CD4-positive, alpha-beta T cell (primary cell): ENCODE measurements at regions not wholly inside any gene's neighbourhood (a gene's known extent, or its start where the extent isn't known, plus 50 kb on each side); places are given as distances from the start of the nearest gene placed in this dataset.

ENCODE experiments used
- ATAC-seq: fragments of 200-7000 bp; cut with Tn5 transposase; one replicate; pipeline ENCODE4 v1.10.0; 2022; ENCODE audit warnings: mild to moderate bottlenecking; ENCODE audit not compliant: poor library complexity
- CTCF ChIA-PET: fragments of 350-600 bp; sonication (Branson Sonifier 250); formaldehyde crosslinking; loops from one replicate; lab custom pipeline; 2021; ENCODE audit warnings: antibody characterized with exemption, inconsistent platforms; lab: Charles Lee
- POLR2A ChIA-PET: fragments of 350-600 bp; sonication (Branson Sonifier 250); formaldehyde crosslinking; loops from one replicate; lab custom pipeline; 2021; ENCODE audit warnings: antibody characterized with exemption, inconsistent platforms; lab: Charles Lee
- DNase-seq, 14 experiments: peaks; one replicate each; pipeline ENCODE4 v3.0.0-alpha.2; 2013 to 2020; ENCODE audit warnings: mixed read lengths in 2 of 14
- H3K27ac ChIP-seq, 2 donors: one replicate each; pipeline versions ENCODE4 v1.5.1 to v1.7.0; 2013; ENCODE audit warnings: low read length in 2 of 2, low read depth in 1 of 2, mild to moderate bottlenecking in 1 of 2
- H3K27me3 ChIP-seq, 2 experiments: 1 replicate in 1 of 2; 2 replicates in 1 of 2; pipeline versions ENCODE4 v1.6.1 to v1.7.0; 2013; ENCODE audit warnings: low read length in 2 of 2, control low read depth in 1 of 2, mild to moderate bottlenecking in 1 of 2, moderate library complexity in 1 of 2; ENCODE audit not compliant: insufficient read depth in 2 of 2, control insufficient read depth in 1 of 2
- H3K36me3 ChIP-seq: one replicate; pipeline ENCODE4 v1.6.1; 2013; ENCODE audit warnings: low read length, control low read depth; ENCODE audit not compliant: insufficient read depth
- H3K4me1 ChIP-seq: one replicate; pipeline ENCODE4 v1.6.1; 2013; ENCODE audit warnings: low read length, control low read depth; ENCODE audit not compliant: insufficient read depth
- H3K4me3 ChIP-seq: one replicate; pipeline ENCODE4 v1.5.1; 2013; ENCODE audit warnings: mild to moderate bottlenecking, low read length, moderate library complexity
- H3K9me3 ChIP-seq, 2 experiments: 1 replicate in 1 of 2; 2 replicates in 1 of 2; pipeline versions ENCODE4 v1.6.1 to v1.7.0; 2013; ENCODE audit warnings: low read length in 2 of 2, mild to moderate bottlenecking in 2 of 2, control low read depth in 1 of 2, moderate library complexity in 1 of 2; ENCODE audit not compliant: control insufficient read depth in 1 of 2, insufficient read depth in 1 of 2
- H3K27ac Mint-ChIP-seq: one replicate; pipeline ENCODE4 v1.8.0; 2020; ENCODE audit warnings: mixed read lengths
- H3K27me3 Mint-ChIP-seq: one replicate; pipeline ENCODE4 v1.8.0; 2021; ENCODE audit warnings: mixed read lengths
- H3K36me3 Mint-ChIP-seq: one replicate; pipeline ENCODE4 v1.8.0; 2021; ENCODE audit warnings: low read depth, mixed read lengths
- H3K4me1 Mint-ChIP-seq: one replicate; pipeline ENCODE4 v1.8.0; 2021; ENCODE audit warnings: low read depth, mixed read lengths
- H3K4me3 Mint-ChIP-seq: one replicate; pipeline ENCODE4 v1.8.0; 2020; ENCODE audit warnings: mild to moderate bottlenecking, mixed read lengths
- H3K9me3 Mint-ChIP-seq: one replicate; pipeline ENCODE4 v1.8.0; 2020; ENCODE audit warnings: mixed read lengths
- intact Hi-C, 2 experiments: fragments of 100-400 bp; cut with DNase I in 1 of 2; cut with micrococcal nuclease in 1 of 2; formaldehyde crosslinking; loops; one replicate each; pipeline versions ENCODE4 v1.15.1 to v1.9.0; 2023 to 2025; cut with DNase I, micrococcal nuclease
- TF ChIP-seq, protein P1 (sequence below): fragments of 200-600 bp; IDR thresholded peaks from one replicate; pipeline ENCODE4 v1.8.0; 2022; ENCODE audit warnings: antibody characterized with exemption, mild to moderate bottlenecking

DNA sequence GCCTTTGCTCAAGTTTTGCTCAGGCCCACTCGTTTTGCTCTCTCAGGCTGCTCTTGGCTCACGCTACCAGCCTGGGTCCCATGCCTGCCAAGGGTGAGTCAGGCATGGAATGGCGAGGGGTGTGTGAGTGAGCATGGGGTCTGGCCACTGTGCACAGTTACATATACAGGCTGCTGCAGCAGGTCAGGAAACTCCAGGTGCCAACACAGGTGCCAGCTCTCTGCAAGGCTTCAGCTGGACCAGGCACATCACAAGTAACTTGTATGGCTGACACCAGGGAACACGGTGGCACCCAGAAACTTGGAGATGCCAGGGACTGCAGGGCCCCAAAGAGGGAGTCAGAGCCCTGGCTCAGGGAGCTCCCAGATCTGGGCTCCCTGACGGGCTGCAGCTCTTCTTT is 146.8 kb downstream of the BTBD3 start:
- Mint-ChIP-seq H3K9me3 (no peaks in the 10 kb centered on the region), H3K4me3 (no peak overlapping the region), H3K27me3 (no peaks in the 10 kb centered on the region), H3K27ac (no peak overlapping the region), H3K4me1 (no peaks in the 10 kb centered on the region), H3K36me3 (no peaks in the 10 kb centered on the region)
- ATAC-seq (no peak), DNase-seq (no peak)
- Histone ChIP-seq H3K4me1 (no peaks in the 10 kb centered on the region), H3K9me3 (peaks cover 0 to 23% of the 10 kb centered on the region in 2 experiments), H3K4me3 (no peak overlapping the region), H3K36me3 (no peaks in the 10 kb centered on the region), H3K27me3 (no peaks in the 10 kb centered on the region), H3K27ac (no peak overlapping the region)
- POLR2A ChIA-PET, result no interaction called here
- intact Hi-C loops, result no loop called here
- TF ChIP-seq, protein P1, sequence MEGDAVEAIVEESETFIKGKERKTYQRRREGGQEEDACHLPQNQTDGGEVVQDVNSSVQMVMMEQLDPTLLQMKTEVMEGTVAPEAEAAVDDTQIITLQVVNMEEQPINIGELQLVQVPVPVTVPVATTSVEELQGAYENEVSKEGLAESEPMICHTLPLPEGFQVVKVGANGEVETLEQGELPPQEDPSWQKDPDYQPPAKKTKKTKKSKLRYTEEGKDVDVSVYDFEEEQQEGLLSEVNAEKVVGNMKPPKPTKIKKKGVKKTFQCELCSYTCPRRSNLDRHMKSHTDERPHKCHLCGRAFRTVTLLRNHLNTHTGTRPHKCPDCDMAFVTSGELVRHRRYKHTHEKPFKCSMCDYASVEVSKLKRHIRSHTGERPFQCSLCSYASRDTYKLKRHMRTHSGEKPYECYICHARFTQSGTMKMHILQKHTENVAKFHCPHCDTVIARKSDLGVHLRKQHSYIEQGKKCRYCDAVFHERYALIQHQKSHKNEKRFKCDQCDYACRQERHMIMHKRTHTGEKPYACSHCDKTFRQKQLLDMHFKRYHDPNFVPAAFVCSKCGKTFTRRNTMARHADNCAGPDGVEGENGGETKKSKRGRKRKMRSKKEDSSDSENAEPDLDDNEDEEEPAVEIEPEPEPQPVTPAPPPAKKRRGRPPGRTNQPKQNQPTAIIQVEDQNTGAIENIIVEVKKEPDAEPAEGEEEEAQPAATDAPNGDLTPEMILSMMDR, result no peak
- CTCF ChIA-PET, result no interaction called here

DNA sequence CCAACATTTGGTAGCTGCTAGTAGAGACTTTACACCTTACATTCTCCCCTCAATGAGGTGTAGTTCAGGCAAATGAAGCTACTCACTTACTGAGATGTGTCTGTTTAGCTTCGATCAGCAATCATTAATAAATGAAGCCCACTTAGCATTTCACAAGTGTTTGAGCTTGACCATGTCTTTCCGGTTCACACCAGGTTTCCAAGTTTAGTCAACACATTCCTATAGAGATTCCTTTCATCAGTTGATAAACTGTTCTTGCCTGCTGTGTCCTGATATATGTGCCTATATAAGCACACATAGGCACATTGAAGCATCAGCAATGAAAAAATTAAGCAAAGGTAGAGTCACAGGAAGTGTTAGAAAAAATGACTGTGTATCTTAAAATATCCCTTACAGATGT is 150.0 kb downstream of the BTBD3 start:
- Mint-ChIP-seq H3K4me1 (no peaks in the 10 kb centered on the region), H3K36me3 (no peaks in the 10 kb centered on the region), H3K27ac (no peak overlapping the region), H3K4me3 (no peak overlapping the region), H3K9me3 (no peaks in the 10 kb centered on the region), H3K27me3 (no peaks in the 10 kb centered on the region)
- Histone ChIP-seq H3K4me3 (no peak overlapping the region), H3K9me3 (peaks cover 0 to 22% of the 10 kb centered on the region in 2 experiments), H3K4me1 (no peaks in the 10 kb centered on the region), H3K27me3 (no peaks in the 10 kb centered on the region), H3K27ac (no peak overlapping the region), H3K36me3 (no peaks in the 10 kb centered on the region)
- ATAC-seq (no peak), DNase-seq (no peak)
- ChIA-PET POLR2A (no interaction called here), CTCF (no interaction called here)
- intact Hi-C loops, result no loop called here
- TF ChIP-seq, protein P1, result no peak

DNA sequence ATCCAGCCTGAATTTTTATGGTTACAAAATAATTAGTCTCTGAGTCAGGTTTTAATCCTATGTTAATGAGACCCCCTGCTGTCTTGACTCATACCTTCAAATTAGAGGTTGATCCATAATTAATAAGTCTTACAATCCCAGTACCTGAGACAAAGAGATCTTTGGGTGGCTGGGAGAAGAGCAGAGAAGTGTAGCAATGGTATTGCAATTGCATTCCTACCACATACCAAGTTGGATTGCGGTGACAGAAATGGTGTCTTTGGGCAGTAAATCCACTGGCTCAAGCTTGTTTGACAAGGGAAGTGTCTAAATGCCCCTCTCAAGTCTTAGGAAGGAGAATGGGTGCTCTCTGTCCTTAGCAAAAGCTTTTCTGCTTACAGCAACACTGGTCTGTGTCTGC is 150.4 kb downstream of the BTBD3 start:
- no peak overlapping the region for H3K4me3 Mint-ChIP-seq
- Histone ChIP-seq H3K4me3 (no peak overlapping the region), H3K36me3 (no peaks in the 10 kb centered on the region), H3K27ac (no peak overlapping the region), H3K9me3 (peaks cover 0 to 22% of the 10 kb centered on the region in 2 experiments), H3K27me3 (no peaks in the 10 kb centered on the region), H3K4me1 (no peaks in the 10 kb centered on the region)
- no peak for DNase-seq
- intact Hi-C loops, result no loop called here
- no peak overlapping the region for H3K27ac Mint-ChIP-seq
- no peaks in the 10 kb centered on the region for H3K36me3 Mint-ChIP-seq
- no peaks in the 10 kb centered on the region for H3K9me3 Mint-ChIP-seq
- ChIA-PET CTCF (no interaction called here), POLR2A (no interaction called here)
- H3K27me3 Mint-ChIP-seq, result no peaks in the 10 kb centered on the region
- H3K4me1 Mint-ChIP-seq, result no peaks in the 10 kb centered on the region
- no peak for ATAC-seq
- TF ChIP-seq, protein P1, result no peak
